Left ventricle myocardium inferior (tissue), 1 donor: ENCODE measurements at regions not wholly inside any gene's neighbourhood (a gene's known extent, or its start where the extent isn't known, plus 50 kb on each side); places are given as distances from the start of the nearest gene placed in this dataset.
"Not testable (repeated sequence)": the region's sequence is repeated elsewhere in the genome, so short reads cannot be mapped to it uniquely, and the experiment has no call there.

ENCODE experiments used
- DNase-seq: peaks from one replicate; pipeline ENCODE4 v3.0.0-alpha.2; 2020
- H3K27ac ChIP-seq: fragments of 200-600 bp; replicated peaks from 2 replicates; pipeline ENCODE4 v1.8.0; 2021
- H3K27me3 ChIP-seq: fragments of 200-600 bp; 2 replicates; pipeline ENCODE4 v1.8.0; 2021; ENCODE audit warnings: low read depth
- H3K36me3 ChIP-seq: fragments of 200-600 bp; 2 replicates; pipeline ENCODE4 v1.8.0; 2021
- H3K4me1 ChIP-seq: fragments of 200-600 bp; 2 replicates; pipeline ENCODE4 v1.8.0; 2021
- H3K4me3 ChIP-seq: fragments of 200-600 bp; 2 replicates; pipeline ENCODE4 v1.8.0; 2021; ENCODE audit warnings: mild to moderate bottlenecking, moderate library complexity
- H3K9me3 ChIP-seq: fragments of 200-600 bp; replicated peaks from 2 replicates; pipeline ENCODE4 v1.8.0; 2021
- CTCF ChIP-seq: fragments of 200-600 bp; IDR thresholded peaks from 2 replicates; pipeline ENCODE4 v1.8.0; 2021; ENCODE audit warnings: antibody characterized with exemption, mild to moderate bottlenecking, borderline replicate concordance
- intact Hi-C: fragments of 100-400 bp; cut with micrococcal nuclease; formaldehyde crosslinking; loops from one replicate; pipeline ENCODE4 v1.11.0; 2022
- donor health status: DM: no; HTN: yes; CAD: no; lungs with severe emphysema.

- H3K9me3 ChIP-seq, result no peaks in the 10 kb centered on the region
- H3K27ac ChIP-seq, result no peak overlapping the region
- H3K4me3 ChIP-seq, result no peak overlapping the region
- H3K4me1 ChIP-seq, result no peaks in the 10 kb centered on the region
- no peaks in the 10 kb centered on the region for H3K36me3 ChIP-seq
- no peaks in the 10 kb centered on the region for H3K27me3 ChIP-seq
- no peak for DNase-seq
- no peak for TF ChIP-seq CTCF
- intact Hi-C loops, result no loop called here
These were observed 75.7 kb upstream of the FAM20A start for GRCh38 chr17:68676856-68677255.

- no peaks in the 10 kb centered on the region for H3K36me3 ChIP-seq
- H3K9me3 ChIP-seq, result no peaks in the 10 kb centered on the region
- no peaks in the 10 kb centered on the region for H3K4me1 ChIP-seq
- no peak for DNase-seq
- H3K27ac ChIP-seq, result no peak overlapping the region
- no peak overlapping the region for H3K4me3 ChIP-seq
- no peak for TF ChIP-seq CTCF
- no peaks in the 10 kb centered on the region for H3K27me3 ChIP-seq
- intact Hi-C loops, result no loop called here
These were observed 74.6 kb upstream of the FAM20A start for GRCh38 chr17:68675723-68676122.

- no peaks in the 10 kb centered on the region for H3K36me3 ChIP-seq
- DNase-seq, result no peak
- H3K27ac ChIP-seq, result no peak overlapping the region
- H3K4me1 ChIP-seq, result no peaks in the 10 kb centered on the region
- H3K27me3 ChIP-seq, result no peaks in the 10 kb centered on the region
- H3K4me3 ChIP-seq, result no peak overlapping the region
- no peaks in the 10 kb centered on the region for H3K9me3 ChIP-seq
- intact Hi-C loops, result no loop called here
- TF ChIP-seq CTCF, result no peak
These were observed 73.1 kb upstream of the FAM20A start for GRCh38 chr17:68674029-68674925.

GRCh38 chr17:68670967-68671693 is 70.0 kb upstream of the FAM20A start:
- Histone ChIP-seq H3K9me3 (no peaks in the 10 kb centered on the region), H3K4me3 (no peak overlapping the region), H3K27ac (no peak overlapping the region), H3K4me1 (no peaks in the 10 kb centered on the region), H3K27me3 (no peaks in the 10 kb centered on the region), H3K36me3 (no peaks in the 10 kb centered on the region)
- intact Hi-C loops, result no loop called here
- DNase-seq, result no peak
- TF ChIP-seq CTCF, result no peak

GRCh38 chr17:68666438-68666837 is 65.3 kb upstream of the FAM20A start:
- H3K9me3 ChIP-seq, H3K4me3 ChIP-seq, H3K36me3 ChIP-seq, DNase-seq, H3K27ac ChIP-seq, intact Hi-C loops, H3K4me1 ChIP-seq, H3K27me3 ChIP-seq: not testable (repeated sequence)

- Histone ChIP-seq H3K27ac (no peak overlapping the region), H3K36me3 (no peaks in the 10 kb centered on the region), H3K27me3 (no peaks in the 10 kb centered on the region), H3K4me1 (no peaks in the 10 kb centered on the region), H3K4me3 (no peak overlapping the region), H3K9me3 (peaks cover 8% of the 10 kb centered on the region)
- DNase-seq, result no peak
- no peak for TF ChIP-seq CTCF
- intact Hi-C loops, result no loop called here
These were observed 64.2 kb upstream of the FAM20A start for GRCh38 chr17:68665373-68665772.
